ENCODE measurements at regions not wholly inside any gene's neighbourhood (a gene's known extent, or its start where the extent isn't known, plus 50 kb on each side); places are given as distances from the start of the nearest gene placed in this dataset.

- H2BK15ac ChIP-seq (ENCODE audit: low read length): no peak overlapping the region
- no peak overlapping the region for H3K18ac ChIP-seq (ENCODE audit: low read length)
- H2BK12ac ChIP-seq (ENCODE audit: low read length): no peak overlapping the region
- no peaks in the 10 kb centered on the region for H3K36me3 ChIP-seq (replicated peaks in 1 of 2; ENCODE audit: control insufficient read depth in 2 of 2, insufficient read depth in 2 of 2, low read length in 2 of 2)
- no peak overlapping the region for H4K91ac ChIP-seq (ENCODE audit: low read depth, low read length, poor library complexity)
- H3K4me2 ChIP-seq (ENCODE audit: insufficient read depth, low read length, poor library complexity, severe bottlenecking): no peak overlapping the region
- no peaks in the 10 kb centered on the region for H3K27me3 ChIP-seq (ENCODE audit: control insufficient read depth in 3 of 3, insufficient read depth in 3 of 3, low read depth in 1 of 3, low read length in 3 of 3)
- H3K4ac ChIP-seq (ENCODE audit: low read length): no peak overlapping the region
- no peak overlapping the region for H2AFZ ChIP-seq (ENCODE audit: low read length)
- no CpG with 5 or more reads among the region's 3 CpGs for WGBS, 2 donors (ENCODE audit: extremely low coverage in 2 of 2, insufficient read length in 2 of 2, insufficient replicate concordance in 1 of 2)
- no peak for DNase-seq (ENCODE audit: low spot score)
- H3K9me3 ChIP-seq (replicated peaks in 1 of 2; ENCODE audit: control insufficient read depth in 2 of 2, insufficient read depth in 1 of 2, low read depth in 1 of 2, low read length in 2 of 2): no peaks in the 10 kb centered on the region
- no peak overlapping the region for H4K8ac ChIP-seq (ENCODE audit: low read depth, low read length)
- no peaks in the 10 kb centered on the region for H3K4me1 ChIP-seq (ENCODE audit: control insufficient read depth in 2 of 2, insufficient read depth in 1 of 2, low read depth in 1 of 2, low read length in 2 of 2)
- H3K27ac ChIP-seq (replicated peaks; ENCODE audit: low read length): no peak overlapping the region
- H2AK5ac ChIP-seq (ENCODE audit: low read depth, low read length): no peak overlapping the region
- H3K23ac ChIP-seq (ENCODE audit: low read depth, low read length, poor library complexity): no peak overlapping the region
- H2BK120ac ChIP-seq (ENCODE audit: low read depth, low read length): no peak overlapping the region
- no peak overlapping the region for H2BK5ac ChIP-seq (ENCODE audit: low read length)
- H3K14ac ChIP-seq (ENCODE audit: low read length): no peak overlapping the region
- no peak overlapping the region for H3K4me3 ChIP-seq (ENCODE audit: low read length in 2 of 2)
- H3K9ac ChIP-seq (ENCODE audit: low read depth, low read length, poor library complexity): no peak overlapping the region
- no peaks in the 10 kb centered on the region for H3K79me1 ChIP-seq (ENCODE audit: low read depth, low read length)
These were observed 284.7 kb downstream of the CYP26B1 start for GRCh38 chr2:71862921-71863320.

- Histone ChIP-seq H3K27me3 (ENCODE audit: control insufficient read depth in 3 of 3, insufficient read depth in 3 of 3, low read depth in 1 of 3, low read length in 3 of 3) (no peaks in the 10 kb centered on the region), H2BK15ac (ENCODE audit: low read length) (no peak overlapping the region), H2AFZ (ENCODE audit: low read length) (no peak overlapping the region), H3K18ac (ENCODE audit: low read length) (no peak overlapping the region), H3K27ac (replicated peaks; ENCODE audit: low read length) (no peak overlapping the region), H3K14ac (ENCODE audit: low read length) (no peak overlapping the region), H3K4me2 (ENCODE audit: insufficient read depth, low read length, poor library complexity, severe bottlenecking) (no peak overlapping the region), H2BK5ac (ENCODE audit: low read length) (no peak overlapping the region), H4K91ac (ENCODE audit: low read depth, low read length, poor library complexity) (no peak overlapping the region), H3K36me3 (replicated peaks in 1 of 2; ENCODE audit: control insufficient read depth in 2 of 2, insufficient read depth in 2 of 2, low read length in 2 of 2) (no peaks in the 10 kb centered on the region), H3K23ac (ENCODE audit: low read depth, low read length, poor library complexity) (no peak overlapping the region), H3K79me1 (ENCODE audit: low read depth, low read length) (no peaks in the 10 kb centered on the region), H3K9me3 (replicated peaks in 1 of 2; ENCODE audit: control insufficient read depth in 2 of 2, insufficient read depth in 1 of 2, low read depth in 1 of 2, low read length in 2 of 2) (no peaks in the 10 kb centered on the region), H3K4me1 (ENCODE audit: control insufficient read depth in 2 of 2, insufficient read depth in 1 of 2, low read depth in 1 of 2, low read length in 2 of 2) (no peaks in the 10 kb centered on the region), H2AK5ac (ENCODE audit: low read depth, low read length) (no peak overlapping the region), H3K4ac (ENCODE audit: low read length) (no peak overlapping the region), H4K8ac (ENCODE audit: low read depth, low read length) (no peak overlapping the region), H2BK12ac (ENCODE audit: low read length) (no peak overlapping the region), H2BK120ac (ENCODE audit: low read depth, low read length) (no peak overlapping the region), H3K4me3 (ENCODE audit: low read length in 2 of 2) (no peak overlapping the region), H3K9ac (ENCODE audit: low read depth, low read length, poor library complexity) (no peak overlapping the region)
- WGBS, 2 donors (ENCODE audit: extremely low coverage in 2 of 2, insufficient read length in 2 of 2, insufficient replicate concordance in 1 of 2): no CpG with 5 or more reads among the region's 17 CpGs
- no peak for DNase-seq (ENCODE audit: low spot score)
These were observed 286.2 kb downstream of the CYP26B1 start for GRCh38 chr2:71861186-71862160.

- Histone ChIP-seq H2BK120ac (ENCODE audit: low read depth, low read length) (no peak overlapping the region), H4K91ac (ENCODE audit: low read depth, low read length, poor library complexity) (no peak overlapping the region), H3K4me3 (ENCODE audit: low read length in 2 of 2) (no peak overlapping the region), H2BK5ac (ENCODE audit: low read length) (no peak overlapping the region), H3K4me1 (ENCODE audit: control insufficient read depth in 2 of 2, insufficient read depth in 1 of 2, low read depth in 1 of 2, low read length in 2 of 2) (no peaks in the 10 kb centered on the region), H4K8ac (ENCODE audit: low read depth, low read length) (no peak overlapping the region), H3K9me3 (replicated peaks in 1 of 2; ENCODE audit: control insufficient read depth in 2 of 2, insufficient read depth in 1 of 2, low read depth in 1 of 2, low read length in 2 of 2) (no peaks in the 10 kb centered on the region), H3K23ac (ENCODE audit: low read depth, low read length, poor library complexity) (no peak overlapping the region), H2BK12ac (ENCODE audit: low read length) (no peak overlapping the region), H3K79me1 (ENCODE audit: low read depth, low read length) (no peaks in the 10 kb centered on the region), H3K36me3 (replicated peaks in 1 of 2; ENCODE audit: control insufficient read depth in 2 of 2, insufficient read depth in 2 of 2, low read length in 2 of 2) (no peaks in the 10 kb centered on the region), H3K4me2 (ENCODE audit: insufficient read depth, low read length, poor library complexity, severe bottlenecking) (no peak overlapping the region), H3K27me3 (ENCODE audit: control insufficient read depth in 3 of 3, insufficient read depth in 3 of 3, low read depth in 1 of 3, low read length in 3 of 3) (no peaks in the 10 kb centered on the region), H3K18ac (ENCODE audit: low read length) (no peak overlapping the region), H3K27ac (replicated peaks; ENCODE audit: low read length) (no peak overlapping the region), H2AFZ (ENCODE audit: low read length) (no peak overlapping the region), H2AK5ac (ENCODE audit: low read depth, low read length) (no peak overlapping the region), H3K9ac (ENCODE audit: low read depth, low read length, poor library complexity) (no peak overlapping the region), H3K14ac (ENCODE audit: low read length) (no peak overlapping the region), H2BK15ac (ENCODE audit: low read length) (no peak overlapping the region), H3K4ac (ENCODE audit: low read length) (no peak overlapping the region)
- WGBS, 2 donors (ENCODE audit: extremely low coverage in 2 of 2, insufficient read length in 2 of 2, insufficient replicate concordance in 1 of 2): no CpG with 5 or more reads among the region's 4 CpGs
- no peak for DNase-seq (ENCODE audit: low spot score)
These were observed 287.2 kb downstream of the CYP26B1 start for GRCh38 chr2:71860381-71860926.

GRCh38 chr2:71859211-71859847, 288.3 kb downstream of the CYP26B1 start:
- Histone ChIP-seq H3K23ac (ENCODE audit: low read depth, low read length, poor library complexity) (no peak overlapping the region), H3K79me1 (ENCODE audit: low read depth, low read length) (no peaks in the 10 kb centered on the region), H3K4me2 (ENCODE audit: insufficient read depth, low read length, poor library complexity, severe bottlenecking) (no peak overlapping the region), H2BK120ac (ENCODE audit: low read depth, low read length) (no peak overlapping the region), H3K9ac (ENCODE audit: low read depth, low read length, poor library complexity) (no peak overlapping the region), H2AFZ (ENCODE audit: low read length) (no peak overlapping the region), H3K27me3 (ENCODE audit: control insufficient read depth in 3 of 3, insufficient read depth in 3 of 3, low read depth in 1 of 3, low read length in 3 of 3) (no peaks in the 10 kb centered on the region), H4K8ac (ENCODE audit: low read depth, low read length) (no peak overlapping the region), H2AK5ac (ENCODE audit: low read depth, low read length) (no peak overlapping the region), H3K9me3 (replicated peaks in 1 of 2; ENCODE audit: control insufficient read depth in 2 of 2, insufficient read depth in 1 of 2, low read depth in 1 of 2, low read length in 2 of 2) (no peaks in the 10 kb centered on the region), H3K36me3 (replicated peaks in 1 of 2; ENCODE audit: control insufficient read depth in 2 of 2, insufficient read depth in 2 of 2, low read length in 2 of 2) (no peaks in the 10 kb centered on the region), H3K4me1 (ENCODE audit: control insufficient read depth in 2 of 2, insufficient read depth in 1 of 2, low read depth in 1 of 2, low read length in 2 of 2) (no peaks in the 10 kb centered on the region), H2BK5ac (ENCODE audit: low read length) (no peak overlapping the region), H2BK15ac (ENCODE audit: low read length) (no peak overlapping the region), H3K4me3 (ENCODE audit: low read length in 2 of 2) (no peak overlapping the region), H3K27ac (replicated peaks; ENCODE audit: low read length) (no peak overlapping the region), H2BK12ac (ENCODE audit: low read length) (no peak overlapping the region), H3K18ac (ENCODE audit: low read length) (no peak overlapping the region), H3K4ac (ENCODE audit: low read length) (no peak overlapping the region), H4K91ac (ENCODE audit: low read depth, low read length, poor library complexity) (no peak overlapping the region), H3K14ac (ENCODE audit: low read length) (no peak overlapping the region)
- no peak for DNase-seq (ENCODE audit: low spot score)
- WGBS, 2 donors (ENCODE audit: extremely low coverage in 2 of 2, insufficient read length in 2 of 2, insufficient replicate concordance in 1 of 2): no CpG with 5 or more reads among the region's 7 CpGs

Data from neuronal stem cell (in vitro differentiated cells).